LoVo (cell line): ENCODE measurements at regions not wholly inside any gene's neighbourhood (a gene's known extent, or its start where the extent isn't known, plus 50 kb on each side); places are given as distances from the start of the nearest gene placed in this dataset.

Experiments used
- DNase-seq: peaks from one replicate; pipeline ENCODE4 v3.0.0-alpha.2; 2016; ENCODE audit warnings: low spot score

DNA sequence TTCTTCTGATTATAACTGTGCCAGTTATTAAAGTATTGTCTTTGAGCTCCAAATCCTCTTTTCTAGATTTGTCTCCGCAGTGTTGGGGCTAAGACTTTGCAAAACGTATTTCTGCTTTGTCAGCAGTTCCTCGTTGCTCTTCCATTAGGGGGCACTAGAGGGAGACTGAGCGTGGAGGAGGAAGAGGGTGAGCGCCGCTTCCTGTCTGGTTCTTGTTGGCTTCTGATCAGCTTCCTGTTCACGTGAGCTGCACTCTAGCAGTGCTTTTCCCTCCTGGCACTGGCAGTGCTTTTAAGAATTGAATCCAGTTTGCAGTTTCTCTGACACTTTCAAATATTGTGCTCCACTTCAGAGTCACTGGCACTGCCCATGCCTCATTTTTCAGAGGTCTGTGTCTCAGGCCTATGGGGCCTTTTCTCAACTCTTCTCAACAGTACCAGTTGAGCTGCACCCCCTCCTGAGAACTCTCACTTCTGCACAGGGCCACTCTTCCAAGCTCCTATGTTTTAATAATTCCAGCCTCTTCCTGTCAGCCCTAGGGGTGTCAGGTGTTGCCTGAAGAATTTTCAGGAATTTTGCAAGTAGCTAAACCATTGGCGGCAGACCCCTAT, 54.4 kb upstream of the LCORL start:
- peak; percentile 4 for DNase-seq

DNA sequence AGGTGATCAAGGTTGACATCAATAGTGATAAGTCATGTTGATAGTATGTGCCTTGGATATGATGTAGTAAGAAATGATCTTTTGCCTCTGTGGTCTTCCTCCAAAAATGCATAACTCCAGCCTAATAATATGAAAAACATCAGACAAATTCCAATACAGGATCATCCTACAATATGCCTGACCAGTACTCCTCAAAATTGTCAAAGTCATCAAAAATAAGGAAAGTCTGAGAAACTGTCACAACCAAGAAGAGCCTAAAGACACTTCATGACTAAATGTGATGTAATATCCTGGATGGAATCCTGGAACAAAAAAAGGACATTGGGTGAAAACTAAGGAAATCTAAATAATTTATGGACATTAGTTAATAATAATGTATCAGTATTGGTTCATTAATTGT, 50.3 kb upstream of the LCORL start:
- DNase-seq = no peak
